OCI-LY1 (cell line): ENCODE measurements at regions not wholly inside any gene's neighbourhood (a gene's known extent, or its start where the extent isn't known, plus 50 kb on each side); places are given as distances from the start of the nearest gene placed in this dataset.

Experiments
- H2AFZ ChIP-seq: fragments of 200-600 bp; sonication (generic), shearing (Covaris generic); 2 replicates; pipeline ENCODE4 v1.6.0; 2014; ENCODE audit warnings: antibody characterized with exemption, mild to moderate bottlenecking, low read length
- H3F3A ChIP-seq: fragments of 200-600 bp; sonication (generic), shearing (Covaris generic); 2 replicates; pipeline ENCODE4 v1.6.0; 2014; ENCODE audit warnings: mild to moderate bottlenecking, antibody characterized with exemption, low read length, moderate library complexity; ENCODE audit not compliant: insufficient read depth
- H3K27ac ChIP-seq: fragments of 200-600 bp; sonication (generic); 2 replicates; pipeline ENCODE4 v1.5.1; 2014; ENCODE audit warnings: low read length, mixed run types, mild to moderate bottlenecking, low read depth; ENCODE audit not compliant: poor library complexity, severe bottlenecking
- H3K27me3 ChIP-seq: fragments of 200-600 bp; sonication (generic); 2 replicates; pipeline ENCODE4 v1.6.0; 2014; ENCODE audit warnings: antibody characterized with exemption, mild to moderate bottlenecking, low read length, moderate library complexity; ENCODE audit not compliant: insufficient read depth
- H3K36me3 ChIP-seq: fragments of 200-600 bp; sonication (generic); 2 replicates; pipeline ENCODE4 v1.6.1; 2014; ENCODE audit warnings: mild to moderate bottlenecking, antibody characterized with exemption, low read length, moderate library complexity, mixed read lengths; ENCODE audit not compliant: insufficient read depth
- H3K4me1 ChIP-seq: fragments of 200-600 bp; sonication (generic); 2 replicates; pipeline ENCODE4 v1.5.1; 2014; ENCODE audit warnings: mild to moderate bottlenecking, low read length, moderate library complexity; ENCODE audit not compliant: insufficient read depth, severe bottlenecking
- H3K4me2 ChIP-seq: fragments of 200-600 bp; sonication (generic), shearing (Covaris generic); 2 replicates; pipeline ENCODE4 v1.6.1; 2014; ENCODE audit warnings: low read length
- H3K4me3 ChIP-seq: fragments of 200-600 bp; sonication (generic); 2 replicates; pipeline ENCODE4 v1.5.1; 2014; ENCODE audit warnings: low read length, low read depth, mild to moderate bottlenecking, mixed read lengths; ENCODE audit not compliant: poor library complexity, severe bottlenecking
- H3K79me2 ChIP-seq: fragments of 200-600 bp; shearing (Covaris generic); 2 replicates; pipeline ENCODE4 v1.6.1; 2016; ENCODE audit warnings: mixed run types, low read length, mixed read lengths; ENCODE audit not compliant: insufficient read depth
- H3K9ac ChIP-seq: fragments of 200-600 bp; sonication (generic), shearing (Covaris generic); 2 replicates; pipeline ENCODE4 v1.6.1; 2014; ENCODE audit warnings: mild to moderate bottlenecking, low read length, mixed read lengths
- H3K9me2 ChIP-seq: fragments of 200-600 bp; sonication (generic), shearing (Covaris generic); 2 replicates; pipeline ENCODE4 v1.6.1; 2014; ENCODE audit warnings: low read depth, mild to moderate bottlenecking, low read length, mixed read lengths
- H3K9me3 ChIP-seq: fragments of 200-600 bp; shearing (Covaris generic); 2 replicates; pipeline ENCODE4 v1.6.1; 2014; ENCODE audit warnings: low read length, mixed read lengths
- H4K20me1 ChIP-seq: fragments of 200-600 bp; sonication (generic), shearing (Covaris generic); 2 replicates; pipeline ENCODE4 v1.6.0; 2016; ENCODE audit warnings: mild to moderate bottlenecking, low read length; ENCODE audit not compliant: insufficient read depth
- CTCF ChIP-seq: fragments of 200-600 bp; sonication (generic), shearing (Covaris generic); IDR thresholded peaks from 2 replicates; pipeline ENCODE4 v1.5.1; 2017; ENCODE audit warnings: mild to moderate bottlenecking, antibody characterized with exemption, low read length, moderate library complexity, mixed read lengths
- EZH2 ChIP-seq: fragments of 200-600 bp; sonication (generic), shearing (Covaris generic); IDR thresholded peaks from 2 replicates; pipeline ENCODE4 v1.8.0; 2017; ENCODE audit warnings: borderline replicate concordance, mixed run types, mild to moderate bottlenecking, antibody characterized with exemption, low read length, moderate library complexity, mixed read lengths

GRCh38 chr15:62902821-62903220, 139.7 kb upstream of the TPM1 start:
- no peak overlapping the region for H3K27ac ChIP-seq
- no peaks in the 10 kb centered on the region for H3K9me3 ChIP-seq
- no peak overlapping the region for H3K4me3 ChIP-seq
- no peak overlapping the region for H3K9ac ChIP-seq
- H4K20me1 ChIP-seq, result no peaks in the 10 kb centered on the region
- H3K27me3 ChIP-seq, result peaks cover 3% of the 10 kb centered on the region; the same call in 1 of the 2 replicates
- H3K4me1 ChIP-seq, result no peaks in the 10 kb centered on the region
- TF ChIP-seq EZH2 (no peak), CTCF (no peak)
- H3K9me2 ChIP-seq, result no peaks in the 10 kb centered on the region
- H3K36me3 ChIP-seq, result no peaks in the 10 kb centered on the region
- no peak overlapping the region for H3K4me2 ChIP-seq
- no peaks in the 10 kb centered on the region for H3K79me2 ChIP-seq
- H2AFZ ChIP-seq, result no peak overlapping the region
- no peaks in the 10 kb centered on the region for H3F3A ChIP-seq

GRCh38 chr15:62903437-62903836, 139.1 kb upstream of the TPM1 start:
- H4K20me1 ChIP-seq, result no peaks in the 10 kb centered on the region
- H3K27me3 ChIP-seq, result peaks cover 3% of the 10 kb centered on the region; the same call in 1 of the 2 replicates
- H3K4me3 ChIP-seq, result no peak overlapping the region
- H3K4me1 ChIP-seq, result no peaks in the 10 kb centered on the region
- H2AFZ ChIP-seq, result no peak overlapping the region
- H3K79me2 ChIP-seq, result no peaks in the 10 kb centered on the region
- no peaks in the 10 kb centered on the region for H3K9me2 ChIP-seq
- no peaks in the 10 kb centered on the region for H3F3A ChIP-seq
- no peaks in the 10 kb centered on the region for H3K36me3 ChIP-seq
- H3K9me3 ChIP-seq, result no peaks in the 10 kb centered on the region
- H3K9ac ChIP-seq, result no peak overlapping the region
- H3K4me2 ChIP-seq, result no peak overlapping the region
- no peak overlapping the region for H3K27ac ChIP-seq
- no peak for TF ChIP-seq CTCF

GRCh38 chr15:62904041-62904910, 138.3 kb upstream of the TPM1 start:
- H3K9me3 ChIP-seq, result no peaks in the 10 kb centered on the region
- no peaks in the 10 kb centered on the region for H4K20me1 ChIP-seq
- no peaks in the 10 kb centered on the region for H3F3A ChIP-seq
- H3K4me3 ChIP-seq, result no peak overlapping the region
- H3K36me3 ChIP-seq, result no peaks in the 10 kb centered on the region
- H3K4me2 ChIP-seq, result no peak overlapping the region
- H3K4me1 ChIP-seq, result no peaks in the 10 kb centered on the region
- no peak for TF ChIP-seq EZH2
- TF ChIP-seq CTCF, result no peak
- peaks cover 3% of the 10 kb centered on the region; the same call in 1 of the 2 replicates for H3K27me3 ChIP-seq
- H3K79me2 ChIP-seq, result no peaks in the 10 kb centered on the region
- H2AFZ ChIP-seq, result no peak overlapping the region
- no peak overlapping the region for H3K27ac ChIP-seq
- H3K9me2 ChIP-seq, result no peaks in the 10 kb centered on the region
- H3K9ac ChIP-seq, result no peak overlapping the region
